Bronchial epithelial cell (primary cell): ENCODE measurements at regions not wholly inside any gene's neighbourhood (a gene's known extent, or its start where the extent isn't known, plus 50 kb on each side); places are given as distances from the start of the nearest gene placed in this dataset.

Experiments
- DNase-seq: peaks from one replicate; pipeline ENCODE4 v3.0.0-alpha.2; 2010; ENCODE audit warnings: low read depth
- FAIRE-seq: peaks from 2 replicates; lab custom pipeline; 2011; peaks lifted over from hg19 to GRCh38; lab: Jason Lieb, UNC
- H3K27me3 ChIP-seq: 2 replicates; pipeline ENCODE4 v1.5.1; 2011; ENCODE audit warnings: low read length; ENCODE audit not compliant: control insufficient read depth, insufficient read depth
- H3K36me3 ChIP-seq: 2 replicates; pipeline ENCODE4 v1.5.1; 2011; ENCODE audit warnings: low read length; ENCODE audit not compliant: control insufficient read depth, insufficient read depth
- H3K4me3 ChIP-seq: 2 replicates; pipeline ENCODE4 v1.5.1; 2011; ENCODE audit warnings: mild to moderate bottlenecking, low read depth, low read length, control low read depth
- CTCF ChIP-seq: IDR thresholded peaks from 2 replicates; pipeline ENCODE4 v1.5.1; 2011; ENCODE audit warnings: mild to moderate bottlenecking, moderate library complexity, low read length, control low read depth, inconsistent platforms; ENCODE audit not compliant: insufficient read depth, severe bottlenecking

- FAIRE-seq (no peak), DNase-seq (no peak)
- no peaks in the 10 kb centered on the region for H3K27me3 ChIP-seq
- H3K36me3 ChIP-seq, result no peaks in the 10 kb centered on the region
- no peak overlapping the region for H3K4me3 ChIP-seq
- no peak for TF ChIP-seq CTCF
Measured at GRCh38 chr2:144249035-144249637, 270.8 kb downstream of the ZEB2 start.

GRCh38 chr2:144248350-144249034 is 271.4 kb downstream of the ZEB2 start:
- FAIRE-seq, result no peak
- no peak overlapping the region for H3K4me3 ChIP-seq
- no peak for DNase-seq
- no peaks in the 10 kb centered on the region for H3K36me3 ChIP-seq
- no peak for TF ChIP-seq CTCF
- H3K27me3 ChIP-seq, result no peaks in the 10 kb centered on the region

- Histone ChIP-seq H3K27me3 (no peaks in the 10 kb centered on the region), H3K4me3 (no peak overlapping the region), H3K36me3 (no peaks in the 10 kb centered on the region)
- FAIRE-seq, result no peak
- no peak for DNase-seq
- no peak for TF ChIP-seq CTCF
Measured at GRCh38 chr2:144244938-144245337, 275.0 kb downstream of the ZEB2 start.

GRCh38 chr2:144242311-144242710 is 277.6 kb downstream of the ZEB2 start:
- H3K36me3 ChIP-seq, result no peaks in the 10 kb centered on the region
- H3K4me3 ChIP-seq, result no peak overlapping the region
- FAIRE-seq (no peak), DNase-seq (no peak)
- no peaks in the 10 kb centered on the region for H3K27me3 ChIP-seq
- TF ChIP-seq CTCF, result no peak

- H3K36me3 ChIP-seq, result no peaks in the 10 kb centered on the region
- H3K4me3 ChIP-seq, result no peak overlapping the region
- TF ChIP-seq CTCF, result no peak
- FAIRE-seq (no peak), DNase-seq (no peak)
- H3K27me3 ChIP-seq, result no peaks in the 10 kb centered on the region
Measured at GRCh38 chr2:144241801-144242200, 278.1 kb downstream of the ZEB2 start.
